GM12875 (cell line): ENCODE measurements at regions not wholly inside any gene's neighbourhood (a gene's known extent, or its start where the extent isn't known, plus 50 kb on each side); places are given as distances from the start of the nearest gene placed in this dataset.

Source experiments
- H3K4me3 ChIP-seq: one replicate; pipeline ENCODE4 v1.5.1; 2011; ENCODE audit warnings: low read depth, low read length, control low read depth
- TF ChIP-seq, protein P1 (sequence below): IDR thresholded peaks from 2 replicates; pipeline ENCODE4 v1.5.1; 2011; ENCODE audit warnings: low read depth, mild to moderate bottlenecking, control low read depth, inconsistent platforms, low read length, moderate library complexity, borderline replicate concordance; ENCODE audit not compliant: insufficient read depth

GRCh38 chr5:68352166-68352565, 136.6 kb downstream of the PIK3R1 start:
- H3K4me3 ChIP-seq, result no peak overlapping the region
- TF ChIP-seq, protein P1, sequence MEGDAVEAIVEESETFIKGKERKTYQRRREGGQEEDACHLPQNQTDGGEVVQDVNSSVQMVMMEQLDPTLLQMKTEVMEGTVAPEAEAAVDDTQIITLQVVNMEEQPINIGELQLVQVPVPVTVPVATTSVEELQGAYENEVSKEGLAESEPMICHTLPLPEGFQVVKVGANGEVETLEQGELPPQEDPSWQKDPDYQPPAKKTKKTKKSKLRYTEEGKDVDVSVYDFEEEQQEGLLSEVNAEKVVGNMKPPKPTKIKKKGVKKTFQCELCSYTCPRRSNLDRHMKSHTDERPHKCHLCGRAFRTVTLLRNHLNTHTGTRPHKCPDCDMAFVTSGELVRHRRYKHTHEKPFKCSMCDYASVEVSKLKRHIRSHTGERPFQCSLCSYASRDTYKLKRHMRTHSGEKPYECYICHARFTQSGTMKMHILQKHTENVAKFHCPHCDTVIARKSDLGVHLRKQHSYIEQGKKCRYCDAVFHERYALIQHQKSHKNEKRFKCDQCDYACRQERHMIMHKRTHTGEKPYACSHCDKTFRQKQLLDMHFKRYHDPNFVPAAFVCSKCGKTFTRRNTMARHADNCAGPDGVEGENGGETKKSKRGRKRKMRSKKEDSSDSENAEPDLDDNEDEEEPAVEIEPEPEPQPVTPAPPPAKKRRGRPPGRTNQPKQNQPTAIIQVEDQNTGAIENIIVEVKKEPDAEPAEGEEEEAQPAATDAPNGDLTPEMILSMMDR, result no peak

DNA sequence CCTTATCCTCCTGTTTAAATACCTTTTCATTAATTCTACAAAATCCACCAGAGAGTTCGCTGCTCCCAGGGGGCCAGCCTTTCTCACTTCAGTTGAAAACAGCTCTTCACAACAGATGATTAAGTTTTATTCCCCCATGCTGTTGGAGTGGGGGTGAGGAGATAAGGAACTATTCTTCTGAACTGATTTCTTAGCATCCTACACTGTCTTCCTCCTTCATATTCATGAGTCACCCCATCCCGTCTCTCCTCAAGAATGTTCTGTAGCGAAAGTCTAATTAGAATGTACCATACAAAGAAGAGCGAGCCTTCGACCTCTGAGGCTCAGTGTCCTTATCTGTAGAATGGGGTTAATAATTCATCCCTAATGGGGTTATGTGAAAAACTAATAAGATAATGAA, 138.0 kb downstream of the PIK3R1 start:
- TF ChIP-seq, protein P1, result no peak

GRCh38 chr5:68354315-68354714, 138.8 kb downstream of the PIK3R1 start:
- H3K4me3 ChIP-seq, result no peak overlapping the region
- TF ChIP-seq, protein P1, result no peak

More for the DNA sequence above, 138.0 kb downstream of the PIK3R1 start:
- no peak overlapping the region for H3K4me3 ChIP-seq

- H3K4me3 ChIP-seq, result no peak overlapping the region
- TF ChIP-seq, protein P1, result no peak
Observed at GRCh38 chr5:68356216-68356615, 140.7 kb downstream of the PIK3R1 start.

- TF ChIP-seq, protein P1, result no peak
- no peak overlapping the region for H3K4me3 ChIP-seq
Observed at GRCh38 chr5:68356623-68357022, 141.1 kb downstream of the PIK3R1 start.

DNA sequence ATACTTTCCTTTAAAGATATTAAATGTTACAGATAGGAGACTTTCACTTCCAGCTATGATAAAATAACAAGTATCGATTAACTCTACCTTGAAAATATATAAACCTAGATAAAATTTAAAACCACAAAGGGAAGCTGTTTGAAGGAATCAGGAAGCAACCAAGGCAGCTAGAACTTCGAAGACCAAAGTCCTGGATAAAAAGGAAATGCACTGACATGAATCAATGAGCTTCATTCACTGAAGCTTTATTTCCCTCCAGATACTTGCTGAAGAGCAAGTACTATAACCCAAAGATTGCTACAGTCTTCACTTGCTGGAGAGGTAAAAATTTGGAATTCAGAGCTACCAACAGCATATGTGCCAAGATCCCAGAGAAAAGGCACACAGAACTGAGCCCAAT, 144.1 kb downstream of the PIK3R1 start:
- no peak overlapping the region for H3K4me3 ChIP-seq
- TF ChIP-seq, protein P1, result no peak

DNA sequence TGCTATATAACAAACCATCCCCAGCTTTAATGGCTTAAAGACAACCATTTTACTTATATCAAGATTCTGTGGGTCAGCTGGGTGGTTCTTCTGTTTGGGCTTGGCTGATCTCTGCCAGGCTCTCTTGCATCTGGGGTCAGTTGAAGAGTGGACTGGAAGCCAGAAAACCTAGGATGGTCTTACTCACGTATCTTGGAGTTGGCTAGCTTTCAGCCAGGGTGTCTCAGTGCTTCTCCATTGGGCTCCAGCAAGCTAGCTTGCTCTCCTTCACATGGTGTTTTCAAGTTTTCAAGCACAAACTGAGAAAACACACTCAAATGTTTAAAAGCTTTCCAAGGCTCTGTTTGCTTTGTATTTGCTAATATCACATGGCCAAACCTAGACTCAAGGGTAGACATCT, 146.8 kb downstream of the PIK3R1 start:
- H3K4me3 ChIP-seq, result no peak overlapping the region
- TF ChIP-seq, protein P1, result no peak
